SK-N-SH treated with all-trans-retinoic acid at 6 μM for 48 hours (cell line): ENCODE measurements at regions not wholly inside any gene's neighbourhood (a gene's known extent, or its start where the extent isn't known, plus 50 kb on each side); places are given as distances from the start of the nearest gene placed in this dataset.

Source experiments
- ATAC-seq: fragments of 200-7000 bp; cut with Tn5 transposase; 3 replicates; pipeline ENCODE4 v1.9.1; 2020; ENCODE audit warnings: mild to moderate bottlenecking, moderate library complexity
- ARNTL ChIP-seq: fragments of 450-650 bp; formaldehyde crosslinking; IDR thresholded peaks from 2 replicates; pipeline ENCODE4 v1.5.0; 2020; ENCODE audit warnings: low read depth, mild to moderate bottlenecking, moderate library complexity, borderline replicate concordance
- BACH2 ChIP-seq: fragments of 250-450 bp; sonication (Bioruptor Pico); IDR thresholded peaks from 2 replicates; pipeline ENCODE4 v1.9.0; 2021; ENCODE audit warnings: mild to moderate bottlenecking, borderline replicate concordance
- CSDC2 ChIP-seq: fragments of 250-450 bp; sonication (Bioruptor Pico); IDR thresholded peaks from 2 replicates; pipeline ENCODE4 v1.5.0; 2020; ENCODE audit warnings: mild to moderate bottlenecking, moderate library complexity
- ESRRG ChIP-seq: fragments of 250-450 bp; sonication (Bioruptor Pico); IDR thresholded peaks from 2 replicates; pipeline ENCODE4 v1.6.1; 2021; ENCODE audit warnings: mild to moderate bottlenecking
- GLIS3 ChIP-seq: fragments of 250-450 bp; sonication (Bioruptor Pico); IDR thresholded peaks from 2 replicates; pipeline ENCODE4 v1.5.0; 2020; ENCODE audit warnings: mild to moderate bottlenecking, moderate library complexity
- ISL1 ChIP-seq: fragments of 250-450 bp; sonication (Bioruptor Pico); IDR thresholded peaks from 2 replicates; pipeline ENCODE4 v2.1.2; 2022; ENCODE audit warnings: mild to moderate bottlenecking, moderate library complexity
- POU6F1 ChIP-seq: fragments of 250-450 bp; sonication (Bioruptor Pico); IDR thresholded peaks from 2 replicates; pipeline ENCODE4 v1.8.0; 2021; ENCODE audit warnings: low read depth, mild to moderate bottlenecking, moderate library complexity, borderline replicate concordance
- PPARA ChIP-seq: fragments of 250-450 bp; sonication (Bioruptor Pico); IDR thresholded peaks from 2 replicates; pipeline ENCODE4 v1.5.0; 2020; ENCODE audit warnings: mild to moderate bottlenecking, borderline replicate concordance
- RARB ChIP-seq: fragments of 250-450 bp; sonication (Bioruptor Pico); IDR thresholded peaks from 2 replicates; pipeline ENCODE4 v1.8.0; 2021; ENCODE audit warnings: mild to moderate bottlenecking, moderate library complexity
- SNAI2 ChIP-seq: fragments of 250-450 bp; sonication (Bioruptor Pico); IDR thresholded peaks from 2 replicates; pipeline ENCODE4 v1.5.0; 2020; ENCODE audit warnings: mild to moderate bottlenecking, moderate library complexity
- TCF4 ChIP-seq: fragments of 250-450 bp; sonication (Bioruptor Pico); IDR thresholded peaks from 2 replicates; pipeline ENCODE4 v1.8.0; 2021; ENCODE audit warnings: mild to moderate bottlenecking, moderate library complexity, borderline replicate concordance
- TOX ChIP-seq: fragments of 250-450 bp; sonication (Bioruptor Pico); IDR thresholded peaks from 2 replicates; pipeline ENCODE4 v1.8.0; 2021; ENCODE audit warnings: mild to moderate bottlenecking, moderate library complexity, borderline replicate concordance
- ZFP3 ChIP-seq: fragments of 250-450 bp; sonication (Bioruptor Pico); IDR thresholded peaks from 2 replicates; pipeline ENCODE4 v1.5.0; 2020; ENCODE audit warnings: mild to moderate bottlenecking, moderate library complexity
- ZNF565 ChIP-seq: fragments of 450-650 bp; formaldehyde crosslinking; conservative IDR thresholded peaks from 2 replicates; pipeline ENCODE4 v1.5.0; 2020; ENCODE audit warnings: low read depth, mild to moderate bottlenecking, moderate library complexity
- ZNF70 ChIP-seq: fragments of 450-650 bp; formaldehyde crosslinking; IDR thresholded peaks from 2 replicates; pipeline ENCODE4 v1.5.0; 2020; ENCODE audit warnings: mild to moderate bottlenecking, moderate library complexity
- ZNF8 ChIP-seq: fragments of 450-650 bp; formaldehyde crosslinking; IDR thresholded peaks from 2 replicates; pipeline ENCODE4 v1.5.0; 2020; ENCODE audit warnings: mild to moderate bottlenecking, moderate library complexity
- TF ChIP-seq, protein P1 (sequence below): fragments of 250-450 bp; sonication (Bioruptor Pico); IDR thresholded peaks from 2 replicates; pipeline ENCODE4 v1.8.0; 2020; ENCODE audit warnings: mild to moderate bottlenecking, moderate library complexity, borderline replicate concordance
- TF ChIP-seq, protein P2 (sequence below): fragments of 250-450 bp; sonication (Bioruptor Pico); IDR thresholded peaks from 2 replicates; pipeline ENCODE4 v1.5.0; 2020; ENCODE audit warnings: mild to moderate bottlenecking, moderate library complexity
- TF ChIP-seq, protein P3 (sequence below): fragments of 250-450 bp; sonication (Bioruptor Pico); IDR thresholded peaks from 2 replicates; pipeline ENCODE4 v1.5.1; 2021; ENCODE audit warnings: mild to moderate bottlenecking, moderate library complexity
- TF ChIP-seq, protein P4 (sequence below): fragments of 250-450 bp; sonication (Bioruptor Pico); IDR thresholded peaks from 2 replicates; pipeline ENCODE4 v1.5.1; 2020; ENCODE audit warnings: low read depth, mild to moderate bottlenecking, moderate library complexity

GRCh38 chr13:112005925-112006324, 61.0 kb upstream of the SOX1 start:
- TF ChIP-seq ARNTL (CRISPR knock-in tag) (no peak), TCF4 (no peak), ZFP3 (CRISPR knock-in tag) (no peak), RARB (no peak)
- TF ChIP-seq, protein P1, sequence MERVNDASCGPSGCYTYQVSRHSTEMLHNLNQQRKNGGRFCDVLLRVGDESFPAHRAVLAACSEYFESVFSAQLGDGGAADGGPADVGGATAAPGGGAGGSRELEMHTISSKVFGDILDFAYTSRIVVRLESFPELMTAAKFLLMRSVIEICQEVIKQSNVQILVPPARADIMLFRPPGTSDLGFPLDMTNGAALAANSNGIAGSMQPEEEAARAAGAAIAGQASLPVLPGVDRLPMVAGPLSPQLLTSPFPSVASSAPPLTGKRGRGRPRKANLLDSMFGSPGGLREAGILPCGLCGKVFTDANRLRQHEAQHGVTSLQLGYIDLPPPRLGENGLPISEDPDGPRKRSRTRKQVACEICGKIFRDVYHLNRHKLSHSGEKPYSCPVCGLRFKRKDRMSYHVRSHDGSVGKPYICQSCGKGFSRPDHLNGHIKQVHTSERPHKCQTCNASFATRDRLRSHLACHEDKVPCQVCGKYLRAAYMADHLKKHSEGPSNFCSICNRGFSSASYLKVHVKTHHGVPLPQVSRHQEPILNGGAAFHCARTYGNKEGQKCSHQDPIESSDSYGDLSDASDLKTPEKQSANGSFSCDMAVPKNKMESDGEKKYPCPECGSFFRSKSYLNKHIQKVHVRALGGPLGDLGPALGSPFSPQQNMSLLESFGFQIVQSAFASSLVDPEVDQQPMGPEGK (CRISPR knock-in tag): no peak
- TF ChIP-seq, protein P2, sequence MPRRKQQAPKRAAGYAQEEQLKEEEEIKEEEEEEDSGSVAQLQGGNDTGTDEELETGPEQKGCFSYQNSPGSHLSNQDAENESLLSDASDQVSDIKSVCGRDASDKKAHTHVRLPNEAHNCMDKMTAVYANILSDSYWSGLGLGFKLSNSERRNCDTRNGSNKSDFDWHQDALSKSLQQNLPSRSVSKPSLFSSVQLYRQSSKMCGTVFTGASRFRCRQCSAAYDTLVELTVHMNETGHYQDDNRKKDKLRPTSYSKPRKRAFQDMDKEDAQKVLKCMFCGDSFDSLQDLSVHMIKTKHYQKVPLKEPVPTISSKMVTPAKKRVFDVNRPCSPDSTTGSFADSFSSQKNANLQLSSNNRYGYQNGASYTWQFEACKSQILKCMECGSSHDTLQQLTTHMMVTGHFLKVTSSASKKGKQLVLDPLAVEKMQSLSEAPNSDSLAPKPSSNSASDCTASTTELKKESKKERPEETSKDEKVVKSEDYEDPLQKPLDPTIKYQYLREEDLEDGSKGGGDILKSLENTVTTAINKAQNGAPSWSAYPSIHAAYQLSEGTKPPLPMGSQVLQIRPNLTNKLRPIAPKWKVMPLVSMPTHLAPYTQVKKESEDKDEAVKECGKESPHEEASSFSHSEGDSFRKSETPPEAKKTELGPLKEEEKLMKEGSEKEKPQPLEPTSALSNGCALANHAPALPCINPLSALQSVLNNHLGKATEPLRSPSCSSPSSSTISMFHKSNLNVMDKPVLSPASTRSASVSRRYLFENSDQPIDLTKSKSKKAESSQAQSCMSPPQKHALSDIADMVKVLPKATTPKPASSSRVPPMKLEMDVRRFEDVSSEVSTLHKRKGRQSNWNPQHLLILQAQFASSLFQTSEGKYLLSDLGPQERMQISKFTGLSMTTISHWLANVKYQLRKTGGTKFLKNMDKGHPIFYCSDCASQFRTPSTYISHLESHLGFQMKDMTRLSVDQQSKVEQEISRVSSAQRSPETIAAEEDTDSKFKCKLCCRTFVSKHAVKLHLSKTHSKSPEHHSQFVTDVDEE (CRISPR knock-in tag): no peak
- ATAC-seq: no peak

DNA sequence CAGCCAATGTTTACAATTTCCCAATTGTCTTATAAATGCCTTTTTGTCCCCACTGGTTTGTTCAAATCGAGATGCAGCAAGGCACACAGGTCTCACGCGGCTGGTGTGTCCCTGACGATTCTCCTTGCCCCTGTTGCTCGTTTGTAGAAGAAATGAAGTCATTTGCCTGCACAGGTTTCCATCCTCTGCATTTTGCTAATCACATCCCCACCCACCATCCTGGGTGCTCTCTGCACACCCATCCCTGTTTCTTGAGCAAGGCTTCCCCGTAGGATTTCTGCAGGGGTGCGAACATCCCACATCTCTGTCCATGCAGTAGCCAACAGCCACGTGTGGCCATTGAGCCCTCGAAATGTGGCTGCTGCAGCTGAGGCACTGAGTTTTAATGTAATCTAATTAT, 59.8 kb upstream of the SOX1 start:
- TF ChIP-seq ZNF8 (no peak), POU6F1 (no peak), SNAI2 (CRISPR knock-in tag) (no peak), BACH2 (no peak), CSDC2 (no peak), ESRRG (CRISPR knock-in tag) (no peak), ZNF565 (no peak), TOX (CRISPR knock-in tag) (no peak), PPARA (CRISPR knock-in tag) (no peak)
- TF ChIP-seq, protein P3, sequence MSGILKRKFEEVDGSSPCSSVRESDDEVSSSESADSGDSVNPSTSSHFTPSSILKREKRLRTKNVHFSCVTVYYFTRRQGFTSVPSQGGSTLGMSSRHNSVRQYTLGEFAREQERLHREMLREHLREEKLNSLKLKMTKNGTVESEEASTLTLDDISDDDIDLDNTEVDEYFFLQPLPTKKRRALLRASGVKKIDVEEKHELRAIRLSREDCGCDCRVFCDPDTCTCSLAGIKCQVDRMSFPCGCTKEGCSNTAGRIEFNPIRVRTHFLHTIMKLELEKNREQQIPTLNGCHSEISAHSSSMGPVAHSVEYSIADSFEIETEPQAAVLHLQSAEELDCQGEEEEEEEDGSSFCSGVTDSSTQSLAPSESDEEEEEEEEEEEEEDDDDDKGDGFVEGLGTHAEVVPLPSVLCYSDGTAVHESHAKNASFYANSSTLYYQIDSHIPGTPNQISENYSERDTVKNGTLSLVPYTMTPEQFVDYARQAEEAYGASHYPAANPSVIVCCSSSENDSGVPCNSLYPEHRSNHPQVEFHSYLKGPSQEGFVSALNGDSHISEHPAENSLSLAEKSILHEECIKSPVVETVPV (CRISPR knock-in tag): no peak
- TF ChIP-seq, protein P4, sequence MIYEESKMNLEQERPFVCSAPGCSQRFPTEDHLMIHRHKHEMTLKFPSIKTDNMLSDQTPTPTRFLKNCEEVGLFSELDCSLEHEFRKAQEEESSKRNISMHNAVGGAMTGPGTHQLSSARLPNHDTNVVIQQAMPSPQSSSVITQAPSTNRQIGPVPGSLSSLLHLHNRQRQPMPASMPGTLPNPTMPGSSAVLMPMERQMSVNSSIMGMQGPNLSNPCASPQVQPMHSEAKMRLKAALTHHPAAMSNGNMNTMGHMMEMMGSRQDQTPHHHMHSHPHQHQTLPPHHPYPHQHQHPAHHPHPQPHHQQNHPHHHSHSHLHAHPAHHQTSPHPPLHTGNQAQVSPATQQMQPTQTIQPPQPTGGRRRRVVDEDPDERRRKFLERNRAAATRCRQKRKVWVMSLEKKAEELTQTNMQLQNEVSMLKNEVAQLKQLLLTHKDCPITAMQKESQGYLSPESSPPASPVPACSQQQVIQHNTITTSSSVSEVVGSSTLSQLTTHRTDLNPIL: no peak
- no peak for ATAC-seq

DNA sequence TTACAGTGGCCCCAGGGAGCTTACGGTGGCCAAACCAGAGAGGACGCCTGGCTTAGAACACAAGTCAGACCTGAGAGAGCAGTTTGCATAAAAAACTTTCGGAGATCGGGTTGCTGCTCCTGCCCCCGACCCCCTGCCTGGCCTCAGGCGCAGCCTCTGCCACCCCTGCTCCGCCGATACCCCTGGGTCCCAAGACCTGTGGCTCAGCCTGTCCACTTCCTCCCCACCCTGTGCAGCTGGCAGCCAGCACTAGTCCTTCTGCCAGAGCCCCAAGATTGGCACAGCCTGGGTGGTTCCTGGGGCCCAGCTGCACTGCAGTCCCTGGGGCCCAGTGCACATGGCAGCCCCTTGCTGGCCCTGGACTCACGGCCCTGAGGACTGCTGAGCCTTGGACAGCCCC, 56.2 kb upstream of the SOX1 start:
- TF ChIP-seq POU6F1 (no peak), ISL1 (CRISPR knock-in tag) (no peak), ARNTL (CRISPR knock-in tag) (no peak), ZFP3 (CRISPR knock-in tag) (no peak), PPARA (CRISPR knock-in tag) (no peak), RARB (no peak), TOX (CRISPR knock-in tag) (no peak), BACH2 (no peak), CSDC2 (no peak), ZNF70 (CRISPR knock-in tag) (no peak), GLIS3 (CRISPR knock-in tag) (no peak), ZNF565 (no peak)
- TF ChIP-seq, protein P1 (CRISPR knock-in tag): no peak
- TF ChIP-seq, protein P2 (CRISPR knock-in tag): no peak
- ATAC-seq: no peak
